B cell (primary cell): ENCODE measurements at regions not wholly inside any gene's neighbourhood (a gene's known extent, or its start where the extent isn't known, plus 50 kb on each side); places are given as distances from the start of the nearest gene placed in this dataset.

Experiments used
- ATAC-seq: fragments of 200-7000 bp; cut with Tn5 transposase; one replicate; pipeline ENCODE4 v1.10.0; 2021; ENCODE audit warnings: low read depth, mild to moderate bottlenecking, moderate number of reproducible peaks, moderate library complexity
- CTCF ChIA-PET: fragments of 350-600 bp; sonication (Branson Sonifier 250); formaldehyde crosslinking; loops from one replicate; lab custom pipeline; 2021; ENCODE audit warnings: antibody characterized with exemption, inconsistent platforms; lab: Charles Lee
- POLR2A ChIA-PET: fragments of 350-600 bp; sonication (Branson Sonifier 250); formaldehyde crosslinking; loops from one replicate; lab custom pipeline; 2021; ENCODE audit warnings: antibody characterized with exemption; lab: Charles Lee
- DNase-seq: peaks from one replicate; pipeline ENCODE4 v3.0.0; 2013
- H2AFZ ChIP-seq: 2 replicates; pipeline ENCODE4 v1.6.1; 2012; ENCODE audit warnings: mild to moderate bottlenecking, low read depth, low read length; ENCODE audit not compliant: insufficient read depth, poor library complexity, severe bottlenecking
- H3K27ac ChIP-seq, 2 donors: 1 replicate in 1 of 2; 2 replicates in 1 of 2; pipeline ENCODE4 v1.5.1; 2012 to 2013; ENCODE audit warnings: low read length in 2 of 2, mild to moderate bottlenecking in 2 of 2, moderate library complexity in 1 of 2
- H3K27me3 ChIP-seq, 4 experiments: fragments of 200-600 bp in 1 of 4; sonication (generic) in 1 of 4; replicated peaks in 1 of 4; 1 replicate in 2 of 4; 2 replicates in 2 of 4; pipeline versions ENCODE4 v1.6.1 to v1.7.0; 2013 to 2016; ENCODE audit warnings: low read length in 3 of 4, mild to moderate bottlenecking in 2 of 4, mixed read lengths in 1 of 4, moderate library complexity in 1 of 4; ENCODE audit not compliant: insufficient read depth in 4 of 4, control insufficient read depth in 3 of 4; ENCODE audit errors: control extremely low read depth in 1 of 4
- H3K36me3 ChIP-seq, 2 experiments: replicated peaks in 1 of 2; 1 replicate in 1 of 2; 2 replicates in 1 of 2; pipeline versions ENCODE4 v1.6.1 to v1.7.1; 2013; ENCODE audit warnings: low read length in 1 of 2; ENCODE audit not compliant: insufficient read depth in 2 of 2, control insufficient read depth in 1 of 2; ENCODE audit errors: control extremely low read depth in 1 of 2, extremely low read depth in 1 of 2
- H3K4me1 ChIP-seq, 2 donors: fragments of 200-600 bp in 1 of 2; sonication (generic) in 1 of 2; 1 replicate in 1 of 2; 2 replicates in 1 of 2; pipeline versions ENCODE4 v1.5.1 to v1.6.1; 2013 to 2017; ENCODE audit warnings: low read length in 2 of 2; ENCODE audit not compliant: control insufficient read depth in 2 of 2, insufficient read depth in 2 of 2
- H3K4me2 ChIP-seq: replicated peaks from 2 replicates; pipeline ENCODE3; 2012; ENCODE audit warnings: mild to moderate bottlenecking, low read depth, low read length; ENCODE audit not compliant: poor library complexity, severe bottlenecking
- H3K4me3 ChIP-seq, 5 experiments: fragments of 200-600 bp in 1 of 5; sonication (generic) in 1 of 5; 1 replicate in 3 of 5; 2 replicates in 2 of 5; pipeline versions ENCODE4 v1.5.1 to v1.7.0; 2011 to 2016; ENCODE audit warnings: low read length in 4 of 5, mild to moderate bottlenecking in 4 of 5, low read depth in 2 of 5, control low read depth in 1 of 5, moderate library complexity in 1 of 5; ENCODE audit not compliant: insufficient read depth in 1 of 5; ENCODE audit errors: control extremely low read depth in 1 of 5, extremely low read depth in 1 of 5
- H3K79me2 ChIP-seq: fragments of 200-600 bp; sonication (generic); one replicate; pipeline ENCODE4 v1.6.0; 2016; ENCODE audit warnings: low read length; ENCODE audit not compliant: control insufficient read depth, insufficient read depth
- H3K9ac ChIP-seq: fragments of 200-600 bp; sonication (generic); 2 replicates; pipeline ENCODE4 v1.6.1; 2017; ENCODE audit warnings: mild to moderate bottlenecking, low read length, moderate library complexity
- H3K9me3 ChIP-seq, 3 donors: one replicate each; pipeline versions ENCODE4 v1.6.1 to v1.7.1; 2013; ENCODE audit warnings: low read length in 2 of 3; ENCODE audit not compliant: control insufficient read depth in 2 of 3, insufficient read depth in 1 of 3; ENCODE audit errors: control extremely low read depth in 1 of 3
- H4K20me1 ChIP-seq: 2 replicates; pipeline ENCODE4 v1.6.0; 2012; ENCODE audit warnings: mild to moderate bottlenecking, low read length; ENCODE audit not compliant: insufficient read depth, control insufficient read depth, poor library complexity, severe bottlenecking
- H3K27ac Mint-ChIP-seq: one replicate; pipeline ENCODE4 v1.8.0; 2021; ENCODE audit warnings: mixed read lengths
- H3K27me3 Mint-ChIP-seq: one replicate; pipeline ENCODE4 v1.8.0; 2021; ENCODE audit warnings: mixed read lengths
- H3K4me1 Mint-ChIP-seq: one replicate; pipeline ENCODE4 v1.8.0; 2021; ENCODE audit warnings: mixed read lengths
- H3K4me3 Mint-ChIP-seq: one replicate; pipeline ENCODE4 v1.8.0; 2021; ENCODE audit warnings: mixed read lengths
- H3K9me3 Mint-ChIP-seq: one replicate; pipeline ENCODE4 v1.8.0; 2022; ENCODE audit warnings: mixed read lengths; ENCODE audit not compliant: insufficient read depth
- CTCF ChIP-seq: fragments of 200-600 bp; IDR thresholded peaks from one replicate; pipeline ENCODE4 v1.8.0; 2022; ENCODE audit warnings: antibody characterized with exemption, mild to moderate bottlenecking
- EZH2 ChIP-seq: IDR thresholded peaks from 2 replicates; pipeline ENCODE4 v1.6.1; 2012; ENCODE audit warnings: borderline replicate concordance, low read depth, mild to moderate bottlenecking, moderate library complexity, low read length; ENCODE audit not compliant: insufficient read depth, poor library complexity, severe bottlenecking
- WGBS: methylation state at CpG from one replicate; pipeline ENCODE4 v1.1.5; 2013; ENCODE audit warnings: missing lambda C conversion rate; ENCODE audit not compliant: insufficient coverage; 5-methylcytosine and 5-hydroxymethylcytosine counted together
- intact Hi-C: fragments of 100-400 bp; cut with micrococcal nuclease; formaldehyde crosslinking; loops from one replicate; pipeline ENCODE4 v1.10.0; 2022

GRCh38 chr9:567128-567746 lies 274.3 kb upstream of the DMRT1 start:
- Histone ChIP-seq H3K79me2 (no peaks in the 10 kb centered on the region), H3K4me3 (no peak overlapping the region), H3K27ac (no peak overlapping the region), H2AFZ (no peak overlapping the region), H3K9ac (no peak overlapping the region), H3K9me3 (no peaks in the 10 kb centered on the region), H3K27me3 (no peaks in the 10 kb centered on the region), H3K4me2 (peak overlapping the region; percentile 12), H3K36me3 (no peaks in the 10 kb centered on the region), H4K20me1 (no peaks in the 10 kb centered on the region), H3K4me1 (peaks cover 23 to 30% of the 10 kb centered on the region in 2 donors)
- ATAC-seq (peak; percentile 56), DNase-seq (peak; percentile 66)
- CTCF ChIA-PET: no interaction called here
- POLR2A ChIA-PET: interaction anchor here (0.7 kb wide), 1 partner anchor 198 kb away, joined by 3 read pairs; no protein-coding TSS in a partner anchor
- Mint-ChIP-seq H3K9me3 (peaks cover 2% of the 10 kb centered on the region), H3K4me3 (peak overlapping the region; percentile 52), H3K4me1 (peaks cover 41% of the 10 kb centered on the region), H3K27me3 (no peaks in the 10 kb centered on the region), H3K27ac (peak overlapping the region; percentile 79)
- WGBS: no CpG with 5 or more reads among the region's 4 CpGs
- TF ChIP-seq CTCF (no peak), EZH2 (no peak)
- intact Hi-C loops: no loop called here

GRCh38 chr9:567747-568305 lies 273.7 kb upstream of the DMRT1 start:
- H4K20me1 ChIP-seq: no peaks in the 10 kb centered on the region
- no peaks in the 10 kb centered on the region for H3K79me2 ChIP-seq
- Mint-ChIP-seq H3K4me1 (peaks cover 41% of the 10 kb centered on the region), H3K9me3 (peaks cover 2% of the 10 kb centered on the region), H3K27me3 (no peaks in the 10 kb centered on the region), H3K4me3 (peak overlapping the region; percentile 52), H3K27ac (peak overlapping the region; percentile 23)
- H3K4me3 ChIP-seq: no peak overlapping the region
- ChIA-PET CTCF (no interaction called here), POLR2A (interaction anchor here (0.7 kb wide), 1 partner anchor 198 kb away, joined by 3 read pairs; no protein-coding TSS in a partner anchor)
- peak overlapping the region; percentile 12 for H3K4me2 ChIP-seq
- 63% methylated on average over 2 of the region's 3 CpGs for WGBS
- H3K9me3 ChIP-seq: no peaks in the 10 kb centered on the region
- no peaks in the 10 kb centered on the region for H3K27me3 ChIP-seq
- H3K27ac ChIP-seq: no peak overlapping the region
- no peaks in the 10 kb centered on the region for H3K36me3 ChIP-seq
- ATAC-seq (no peak), DNase-seq (no peak)
- no peak overlapping the region for H3K9ac ChIP-seq
- H3K4me1 ChIP-seq: peaks cover 23 to 30% of the 10 kb centered on the region in 2 donors
- no peak overlapping the region for H2AFZ ChIP-seq
- TF ChIP-seq CTCF (no peak), EZH2 (no peak)
- intact Hi-C loops: no loop called here
